Astrocyte of the cerebellum (primary cell): ENCODE measurements at regions not wholly inside any gene's neighbourhood (a gene's known extent, or its start where the extent isn't known, plus 50 kb on each side); places are given as distances from the start of the nearest gene placed in this dataset.

Source experiments
- DNase-seq: peaks from one replicate; pipeline ENCODE4 v3.0.0-alpha.2; 2011; ENCODE audit warnings: low read depth
- H3K4me3 ChIP-seq: 2 replicates; pipeline ENCODE4 v1.5.1; 2011; ENCODE audit warnings: mild to moderate bottlenecking, low read depth, low read length, moderate library complexity
- CTCF ChIP-seq: IDR thresholded peaks from 2 replicates; pipeline ENCODE4 v1.5.1; 2012; ENCODE audit warnings: low read length, low read depth, moderate library complexity, mild to moderate bottlenecking; ENCODE audit errors: missing control alignments
- in situ Hi-C: cut with HindIII; loops from 2 replicates; pipeline ENCODE4 v1.10.0; 2017; ENCODE audit warnings: low sequenced_read_pairs

GRCh38 chr13:27855381-27855780 lies 63.1 kb downstream of the GSX1 start:
- no peak for DNase-seq
- TF ChIP-seq CTCF, result no peak
- in situ Hi-C loops, result no loop called here
- H3K4me3 ChIP-seq, result no peak overlapping the region

- H3K4me3 ChIP-seq, result no peak overlapping the region
- no peak for DNase-seq
- in situ Hi-C loops, result no loop called here
- TF ChIP-seq CTCF, result no peak
These were observed 62.5 kb upstream of the PDX1 start for GRCh38 chr13:27857282-27857681.

GRCh38 chr13:27858046-27858445 lies 61.8 kb upstream of the PDX1 start:
- H3K4me3 ChIP-seq, result no peak overlapping the region
- no peak for DNase-seq
- no peak for TF ChIP-seq CTCF
- in situ Hi-C loops, result no loop called here

- no peak for DNase-seq
- in situ Hi-C loops, result no loop called here
- no peak for TF ChIP-seq CTCF
- no peak overlapping the region for H3K4me3 ChIP-seq
These were observed 59.1 kb upstream of the PDX1 start for GRCh38 chr13:27860743-27861142.

GRCh38 chr13:27861165-27861564 lies 58.6 kb upstream of the PDX1 start:
- no peak for TF ChIP-seq CTCF
- in situ Hi-C loops, result no loop called here
- H3K4me3 ChIP-seq, result no peak overlapping the region

GRCh38 chr13:27868641-27869435 lies 51.0 kb upstream of the PDX1 start:
- H3K4me3 ChIP-seq, result no peak overlapping the region
- no peak for DNase-seq
- TF ChIP-seq CTCF, result peak; percentile 28
- in situ Hi-C loops, result no loop called here

More at GRCh38 chr13:27861165-27861564, 58.6 kb upstream of the PDX1 start:
- DNase-seq, result no peak
